Naive thymus-derived CD4-positive, alpha-beta T cell (primary cell): ENCODE measurements at regions not wholly inside any gene's neighbourhood (a gene's known extent, or its start where the extent isn't known, plus 50 kb on each side); places are given as distances from the start of the nearest gene placed in this dataset.

Experiments
- ATAC-seq: fragments of 150-1000 bp; cut with Tn5 transposase; 2 replicates; pipeline ENCODE4 v1.10.0; 2021; ENCODE audit warnings: mild to moderate bottlenecking, moderate library complexity
- CTCF ChIA-PET: fragments of 350-600 bp; sonication (Branson Sonifier 250); formaldehyde crosslinking; loops from one replicate; lab custom pipeline; 2021; ENCODE audit warnings: antibody characterized with exemption; lab: Charles Lee
- POLR2A ChIA-PET: fragments of 350-600 bp; sonication (Branson Sonifier 250); formaldehyde crosslinking; loops from one replicate; lab custom pipeline; 2021; ENCODE audit warnings: antibody characterized with exemption, inconsistent platforms; lab: Charles Lee
- DNase-seq, 9 donors: peaks; one replicate each; pipeline versions ENCODE4 v3.0.0 to v3.0.0-alpha.2; 2020 to 2022; ENCODE audit warnings: mixed read lengths in 1 of 9
- H3K27ac ChIP-seq: one replicate; pipeline ENCODE4 v1.7.0; 2013; ENCODE audit warnings: mild to moderate bottlenecking, low read depth, low read length, moderate library complexity
- H3K27me3 ChIP-seq, 2 donors: one replicate each; pipeline ENCODE4 v1.7.0; 2013; ENCODE audit warnings: low read length in 2 of 2, mild to moderate bottlenecking in 2 of 2, moderate library complexity in 2 of 2; ENCODE audit not compliant: control insufficient read depth in 2 of 2, insufficient read depth in 2 of 2
- H3K36me3 ChIP-seq, 3 experiments: 1 replicate in 2 of 3; 2 replicates in 1 of 3; pipeline ENCODE4 v1.7.0; 2013; ENCODE audit warnings: low read length in 3 of 3, mild to moderate bottlenecking in 3 of 3, moderate library complexity in 1 of 3; ENCODE audit not compliant: insufficient read depth in 3 of 3, control insufficient read depth in 2 of 3
- H3K4me1 ChIP-seq, 2 donors: one replicate each; pipeline ENCODE4 v1.7.0; 2013; ENCODE audit warnings: low read length in 2 of 2, mild to moderate bottlenecking in 2 of 2, moderate library complexity in 1 of 2; ENCODE audit not compliant: control insufficient read depth in 2 of 2, insufficient read depth in 2 of 2
- H3K4me3 ChIP-seq: 2 replicates; pipeline ENCODE4 v1.7.0; 2013; ENCODE audit warnings: mild to moderate bottlenecking, low read length
- H3K9me3 ChIP-seq, 3 experiments: 1 replicate in 2 of 3; 2 replicates in 1 of 3; pipeline ENCODE4 v1.7.0; 2013; ENCODE audit warnings: low read length in 3 of 3; ENCODE audit not compliant: control insufficient read depth in 2 of 3
- H3K27ac Mint-ChIP-seq, 9 donors: one replicate each; pipeline ENCODE4 v1.8.0; 2020 to 2022; ENCODE audit warnings: mixed read lengths in 9 of 9, mild to moderate bottlenecking in 8 of 9, moderate library complexity in 5 of 9, inconsistent platforms in 2 of 9
- H3K27me3 Mint-ChIP-seq, 5 donors: one replicate each; pipeline ENCODE4 v1.8.0; 2021 to 2022; ENCODE audit warnings: mixed read lengths in 5 of 5, mild to moderate bottlenecking in 1 of 5
- H3K36me3 Mint-ChIP-seq, 5 donors: one replicate each; pipeline ENCODE4 v1.8.0; 2020 to 2022; ENCODE audit warnings: mixed read lengths in 5 of 5, mild to moderate bottlenecking in 3 of 5, inconsistent platforms in 1 of 5
- H3K4me1 Mint-ChIP-seq, 7 donors: one replicate each; pipeline ENCODE4 v1.8.0; 2020 to 2022; ENCODE audit warnings: mixed read lengths in 7 of 7, mild to moderate bottlenecking in 3 of 7, inconsistent platforms in 1 of 7
- H3K4me3 Mint-ChIP-seq, 10 donors: one replicate each; pipeline ENCODE4 v1.8.0; 2020 to 2022; ENCODE audit warnings: mild to moderate bottlenecking in 10 of 10, mixed read lengths in 10 of 10, moderate library complexity in 6 of 10, inconsistent platforms in 2 of 10
- H3K9me3 Mint-ChIP-seq, 11 donors: one replicate each; pipeline ENCODE4 v1.8.0; 2020 to 2022; ENCODE audit warnings: mixed read lengths in 11 of 11, mild to moderate bottlenecking in 4 of 11, inconsistent platforms in 1 of 11, moderate library complexity in 1 of 11
- intact Hi-C, 2 donors: fragments of 100-400 bp; cut with micrococcal nuclease; formaldehyde crosslinking; loops; one replicate each; pipeline ENCODE4 v1.15.1; 2023

DNA sequence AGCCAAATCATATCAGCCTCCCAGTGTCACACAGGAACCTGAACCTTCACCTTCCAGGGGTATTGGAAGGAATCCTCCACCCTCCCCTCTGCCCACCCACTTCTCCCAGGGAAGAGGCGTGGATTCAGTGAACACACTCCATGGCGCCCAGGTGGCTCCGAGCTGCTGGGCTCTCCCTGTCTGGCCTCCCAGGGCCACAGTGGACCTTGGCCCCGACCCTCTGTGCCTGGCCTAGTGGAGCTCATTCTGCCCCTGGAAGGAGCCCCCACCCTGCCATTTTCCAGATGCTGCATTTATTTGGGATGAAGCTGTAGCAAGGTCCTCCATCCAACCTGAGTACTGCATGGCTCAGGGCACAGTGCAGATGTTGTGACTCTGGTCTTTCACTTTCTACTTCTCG is 1340.1 kb downstream of the TBC1D22A start:
- H3K36me3 Mint-ChIP-seq = no peaks in the 10 kb centered on the region
- no peaks in the 10 kb centered on the region for H3K36me3 ChIP-seq
- H3K27me3 ChIP-seq = no peaks in the 10 kb centered on the region
- no peak overlapping the region for H3K27ac ChIP-seq
- H3K27ac Mint-ChIP-seq = peak overlapping the region in 1 of 9 donors; percentile 54
- DNase-seq = no peak
- no peak overlapping the region for H3K4me3 ChIP-seq
- H3K4me3 Mint-ChIP-seq = no peak overlapping the region
- intact Hi-C loops = no loop called here
- ATAC-seq = no peak
- H3K9me3 ChIP-seq = no peaks in the 10 kb centered on the region
- POLR2A ChIA-PET = no interaction called here
- H3K9me3 Mint-ChIP-seq = peaks cover 0 to 4% (median 0%) of the 10 kb centered on the region in 11 donors
- H3K4me1 Mint-ChIP-seq = peaks cover 11 to 35% (median 23%) of the 10 kb centered on the region in 7 donors
- CTCF ChIA-PET = no interaction called here
- peaks cover 0 to 33% (median 22%) of the 10 kb centered on the region in 5 donors for H3K27me3 Mint-ChIP-seq
- H3K4me1 ChIP-seq = peaks cover 7 to 25% of the 10 kb centered on the region in 2 donors

DNA sequence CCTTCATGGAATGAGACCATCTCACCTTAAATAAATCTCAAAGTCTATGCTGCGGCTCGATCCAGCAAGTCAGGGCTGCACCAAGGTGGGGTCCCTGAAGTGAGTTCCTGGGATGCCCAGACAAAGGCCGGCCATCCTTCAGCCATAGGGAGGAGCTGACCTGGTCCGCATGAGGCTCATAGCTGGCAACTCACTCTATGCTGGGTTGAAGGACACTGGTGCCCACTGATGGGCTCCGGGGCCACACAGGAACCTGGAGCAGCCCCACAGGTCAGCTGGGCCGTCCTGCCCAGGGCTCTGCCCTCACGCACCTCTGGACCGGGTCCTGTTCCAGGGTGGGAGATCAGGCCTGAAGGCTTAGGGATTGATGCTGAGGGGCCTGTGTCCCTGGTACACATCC is 1339.3 kb downstream of the TBC1D22A start:
- Histone ChIP-seq H3K27ac (no peak overlapping the region), H3K9me3 (no peaks in the 10 kb centered on the region), H3K4me1 (peaks cover 10 to 33% of the 10 kb centered on the region in 2 donors), H3K36me3 (no peaks in the 10 kb centered on the region), H3K4me3 (no peak overlapping the region), H3K27me3 (no peaks in the 10 kb centered on the region)
- Mint-ChIP-seq H3K9me3 (peaks cover 0 to 4% (median 0%) of the 10 kb centered on the region in 11 donors), H3K27me3 (peaks cover 0 to 29% (median 21%) of the 10 kb centered on the region in 5 donors), H3K27ac (no peak overlapping the region), H3K4me3 (no peak overlapping the region), H3K36me3 (no peaks in the 10 kb centered on the region), H3K4me1 (peaks cover 11 to 41% (median 29%) of the 10 kb centered on the region in 7 donors)
- POLR2A ChIA-PET = no interaction called here
- no peak for ATAC-seq
- CTCF ChIA-PET = no interaction called here
- peak in 1 of 9 donors; percentile 3 for DNase-seq
- intact Hi-C loops = no loop called here

DNA sequence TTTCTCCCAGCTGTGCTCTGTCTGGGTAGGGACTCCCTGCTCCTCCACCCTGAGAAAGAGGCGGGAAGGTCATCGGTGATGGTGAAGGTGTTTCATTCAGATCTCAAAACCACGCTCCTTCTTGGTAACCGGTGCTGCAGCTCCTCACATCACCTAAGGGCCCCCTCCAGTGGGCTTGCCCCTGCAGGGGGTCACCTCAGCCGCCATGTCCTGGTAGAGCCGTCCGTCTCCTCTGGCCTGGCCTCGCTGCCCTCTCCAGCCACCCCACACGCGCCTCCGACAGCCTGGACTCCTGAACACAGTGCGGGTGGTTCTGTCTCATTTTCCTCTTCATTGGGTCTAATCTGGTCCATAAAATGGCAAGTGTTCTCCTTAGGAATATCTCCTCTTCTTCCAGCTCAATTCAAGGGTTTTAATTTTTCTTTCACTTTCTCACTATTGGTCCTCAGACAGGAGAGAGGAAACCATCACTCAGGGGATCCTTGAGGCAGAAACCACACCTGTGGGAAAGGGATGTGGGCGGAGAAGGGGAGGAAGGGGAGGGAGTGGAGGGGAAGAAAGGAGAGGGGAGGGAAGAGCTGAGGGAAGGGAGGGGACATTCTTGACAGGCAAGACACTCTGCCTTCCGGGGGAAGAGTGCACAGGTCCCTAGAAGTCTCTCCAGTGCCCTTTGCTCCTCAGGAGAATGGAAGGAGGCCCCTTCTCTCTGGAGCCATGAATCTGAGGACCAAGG is 1338.4 kb downstream of the TBC1D22A start:
- peaks cover 10 to 33% of the 10 kb centered on the region in 2 donors for H3K4me1 ChIP-seq
- ChIA-PET CTCF (no interaction called here), POLR2A (no interaction called here)
- Mint-ChIP-seq H3K4me1 (peaks cover 11 to 40% (median 28%) of the 10 kb centered on the region in 7 donors), H3K27me3 (peaks cover 0 to 25% (median 17%) of the 10 kb centered on the region in 5 donors), H3K9me3 (peaks cover 0 to 4% (median 0%) of the 10 kb centered on the region in 11 donors), H3K4me3 (peak overlapping the region in 1 of 10 donors; percentile 62), H3K36me3 (no peaks in the 10 kb centered on the region), H3K27ac (peak overlapping the region in 2 of 9 donors; percentile 70 to 79)
- no peak overlapping the region for H3K4me3 ChIP-seq
- H3K27ac ChIP-seq = no peak overlapping the region
- H3K27me3 ChIP-seq = no peaks in the 10 kb centered on the region
- intact Hi-C loops = no loop called here
- DNase-seq (peak in 1 of 9 donors; percentile 18), ATAC-seq (no peak)
- H3K36me3 ChIP-seq = no peaks in the 10 kb centered on the region
- H3K9me3 ChIP-seq = no peaks in the 10 kb centered on the region

DNA sequence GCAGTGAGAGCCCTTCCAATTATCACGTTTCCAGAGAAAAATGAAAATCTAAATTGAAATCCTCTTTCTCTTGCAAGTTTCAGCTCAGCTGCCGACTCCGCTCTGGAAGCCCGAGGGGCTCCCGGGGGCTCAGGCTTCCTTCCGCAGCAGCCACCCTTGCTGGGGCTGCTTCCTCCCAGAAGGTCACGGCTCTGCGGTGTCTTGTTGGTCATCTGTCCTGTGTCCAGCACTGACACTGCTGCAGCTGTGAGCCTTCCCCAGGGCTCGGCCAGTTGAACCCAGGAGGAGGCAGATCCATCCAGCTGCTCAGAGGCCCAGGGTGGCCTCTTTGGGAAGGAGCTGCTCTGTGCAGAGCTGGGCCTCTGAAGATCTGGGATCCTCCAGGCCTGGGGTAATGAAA is 1337.2 kb downstream of the TBC1D22A start:
- Mint-ChIP-seq H3K27ac (peak overlapping the region in 2 of 9 donors; percentile 33 to 70), H3K9me3 (peaks cover 0 to 4% (median 0%) of the 10 kb centered on the region in 11 donors), H3K4me1 (peaks cover 11 to 40% (median 28%) of the 10 kb centered on the region in 7 donors), H3K4me3 (peak overlapping the region in 3 of 10 donors; percentile 16 to 44 (median 19)), H3K27me3 (peaks cover 0 to 28% (median 11%) of the 10 kb centered on the region in 5 donors), H3K36me3 (no peaks in the 10 kb centered on the region)
- peaks cover 10 to 33% of the 10 kb centered on the region in 2 donors for H3K4me1 ChIP-seq
- H3K4me3 ChIP-seq = no peak overlapping the region
- no peak overlapping the region for H3K27ac ChIP-seq
- ChIA-PET POLR2A (no interaction called here), CTCF (no interaction called here)
- H3K36me3 ChIP-seq = no peaks in the 10 kb centered on the region
- intact Hi-C loops = no loop called here
- ATAC-seq = no peak
- peak in 1 of 9 donors; percentile 16 for DNase-seq
- no peaks in the 10 kb centered on the region for H3K27me3 ChIP-seq
- no peaks in the 10 kb centered on the region for H3K9me3 ChIP-seq

DNA sequence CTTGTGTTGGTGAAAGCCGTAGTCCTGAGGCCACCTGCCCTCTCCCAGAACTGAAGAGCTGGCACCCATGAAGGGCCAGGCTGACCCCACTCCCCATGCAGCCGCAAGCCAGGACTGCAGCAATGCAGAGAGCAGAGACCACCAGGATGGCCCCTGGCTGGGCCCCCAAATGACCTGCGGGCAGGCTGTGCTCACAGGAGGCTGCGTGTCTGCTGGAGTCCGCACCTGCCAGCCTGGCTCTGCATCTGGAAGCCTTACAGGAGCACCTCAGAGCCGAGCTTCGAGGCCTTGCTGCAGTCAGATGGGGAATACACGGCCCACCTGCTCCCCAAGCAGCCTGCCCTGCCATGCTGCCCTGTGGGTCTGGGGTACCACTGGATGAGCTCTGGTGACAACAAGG is 1336.8 kb downstream of the TBC1D22A start:
- Mint-ChIP-seq H3K4me3 (peak overlapping the region in 5 of 10 donors; percentile 14 to 70 (median 44)), H3K4me1 (peaks cover 11 to 40% (median 28%) of the 10 kb centered on the region in 7 donors)
- POLR2A ChIA-PET = no interaction called here

DNA sequence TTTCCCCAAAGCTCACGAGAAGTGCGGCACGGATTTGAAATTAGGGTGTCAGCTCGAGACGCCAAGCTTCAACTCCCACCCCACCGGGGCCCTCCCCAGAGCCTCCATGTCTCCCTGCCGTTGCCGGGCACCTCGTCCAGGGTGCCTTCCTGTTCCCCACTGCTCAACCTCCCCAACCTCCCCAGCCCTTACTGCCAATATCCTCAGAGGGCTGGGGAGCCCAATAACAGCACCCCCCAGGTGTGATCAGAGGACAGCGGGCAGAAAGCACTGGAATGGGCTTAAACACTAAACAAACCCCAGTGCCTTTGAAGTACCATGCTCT is 1336.4 kb downstream of the TBC1D22A start:
- Histone ChIP-seq H3K27me3 (no peaks in the 10 kb centered on the region), H3K4me1 (peaks cover 10 to 33% of the 10 kb centered on the region in 2 donors), H3K9me3 (no peaks in the 10 kb centered on the region), H3K36me3 (no peaks in the 10 kb centered on the region), H3K4me3 (peak overlapping the region; percentile 3), H3K27ac (no peak overlapping the region)
- H3K4me1 Mint-ChIP-seq = peaks cover 11 to 40% (median 28%) of the 10 kb centered on the region in 7 donors
- peaks cover 0 to 25% (median 4%) of the 10 kb centered on the region in 5 donors for H3K27me3 Mint-ChIP-seq
- H3K27ac Mint-ChIP-seq = peak overlapping the region in 6 of 9 donors; percentile 16 to 90 (median 42)
- ChIA-PET CTCF (no interaction called here), POLR2A (no interaction called here)
- intact Hi-C loops = no loop called here
- H3K36me3 Mint-ChIP-seq = no peaks in the 10 kb centered on the region
- peaks cover 0 to 4% (median 0%) of the 10 kb centered on the region in 11 donors for H3K9me3 Mint-ChIP-seq
- H3K4me3 Mint-ChIP-seq = peak overlapping the region; percentile 14 to 87 (median 68)
- ATAC-seq (no peak), DNase-seq (no peak)

More for the DNA sequence above, 1336.8 kb downstream of the TBC1D22A start:
- peak in 1 of 9 donors; percentile 10 for DNase-seq
- Histone ChIP-seq H3K36me3 (no peaks in the 10 kb centered on the region), H3K27me3 (no peaks in the 10 kb centered on the region), H3K4me3 (peak overlapping the region; percentile 3), H3K9me3 (no peaks in the 10 kb centered on the region), H3K4me1 (peaks cover 10 to 33% of the 10 kb centered on the region in 2 donors), H3K27ac (no peak overlapping the region)
- intact Hi-C loops = no loop called here
- peak overlapping the region in 2 of 9 donors; percentile 38 to 90 for H3K27ac Mint-ChIP-seq
- H3K9me3 Mint-ChIP-seq = peaks cover 0 to 4% (median 0%) of the 10 kb centered on the region in 11 donors
- ATAC-seq = no peak
- H3K27me3 Mint-ChIP-seq = peaks cover 0 to 25% (median 7%) of the 10 kb centered on the region in 5 donors
- CTCF ChIA-PET = no interaction called here
- no peaks in the 10 kb centered on the region for H3K36me3 Mint-ChIP-seq
